ENCODE measurements at regions not wholly inside any gene's neighbourhood (a gene's known extent, or its start where the extent isn't known, plus 50 kb on each side); places are given as distances from the start of the nearest gene placed in this dataset.
A peak's percentile ranks its signal among the peaks of the same experiment; 100 is the strongest.

- DNase-seq: no peak
These were observed 145.5 kb downstream of the WNT5A start for GRCh38 chr3:55341502-55342031.

GRCh38 chr3:55339819-55340218 is 147.3 kb downstream of the WNT5A start:
- no peak for DNase-seq

- DNase-seq: no peak
These were observed 147.7 kb downstream of the WNT5A start for GRCh38 chr3:55339390-55339789.

GRCh38 chr3:55337641-55338180 is 149.4 kb downstream of the WNT5A start:
- DNase-seq: no peak

GRCh38 chr3:55333923-55334322 is 153.2 kb downstream of the WNT5A start:
- DNase-seq: no peak

- DNase-seq: no peak
These were observed 154.1 kb downstream of the WNT5A start for GRCh38 chr3:55333046-55333445.

GRCh38 chr3:55332176-55332575 is 154.9 kb downstream of the WNT5A start:
- no peak for DNase-seq

- DNase-seq: no peak
These were observed 155.6 kb downstream of the WNT5A start for GRCh38 chr3:55331524-55331923.

GRCh38 chr3:55330756-55331155 is 156.3 kb downstream of the WNT5A start:
- no peak for DNase-seq

- DNase-seq: peak; percentile 33
These were observed 156.8 kb downstream of the WNT5A start for GRCh38 chr3:55330355-55330754.

- DNase-seq: no peak
These were observed 157.3 kb downstream of the WNT5A start for GRCh38 chr3:55329849-55330248.

- DNase-seq: no peak
These were observed 159.8 kb downstream of the WNT5A start for GRCh38 chr3:55327131-55327920.

- DNase-seq: no peak
These were observed 164.5 kb downstream of the WNT5A start for GRCh38 chr3:55322638-55323037.

GRCh38 chr3:55320928-55321327 is 166.2 kb downstream of the WNT5A start:
- DNase-seq: no peak

GRCh38 chr3:55315396-55315795 is 171.7 kb downstream of the WNT5A start:
- DNase-seq: no peak

GRCh38 chr3:55313666-55314065 is 173.4 kb downstream of the WNT5A start:
- DNase-seq: no peak

GRCh38 chr3:55309336-55309735 is 177.8 kb downstream of the WNT5A start:
- DNase-seq: no peak

- DNase-seq: no peak
These were observed 179.5 kb downstream of the WNT5A start for GRCh38 chr3:55307622-55308021.

- no peak for DNase-seq
These were observed 181.2 kb downstream of the WNT5A start for GRCh38 chr3:55305696-55306485.

GRCh38 chr3:55300701-55301100 is 186.4 kb downstream of the WNT5A start:
- no peak for DNase-seq

GRCh38 chr3:55297706-55298105 is 189.4 kb downstream of the WNT5A start:
- no peak for DNase-seq

GRCh38 chr3:55297245-55297644 is 189.9 kb downstream of the WNT5A start:
- no peak for DNase-seq

- DNase-seq: no peak
These were observed 190.3 kb downstream of the WNT5A start for GRCh38 chr3:55296791-55297190.

- DNase-seq: no peak
These were observed 191.1 kb downstream of the WNT5A start for GRCh38 chr3:55296030-55296429.

All from 8988T (cell line).